Activated CD4-positive, alpha-beta T cell treated with anti-CD3 and anti-CD28 coated beads for 24 hours (primary cell): ENCODE measurements at regions not wholly inside any gene's neighbourhood (a gene's known extent, or its start where the extent isn't known, plus 50 kb on each side); places are given as distances from the start of the nearest gene placed in this dataset.

Source experiments
- DNase-seq, 2 donors: peaks; one replicate each; pipeline ENCODE4 v3.0.0-alpha.2; 2020; ENCODE audit warnings: low read depth in 2 of 2

DNA sequence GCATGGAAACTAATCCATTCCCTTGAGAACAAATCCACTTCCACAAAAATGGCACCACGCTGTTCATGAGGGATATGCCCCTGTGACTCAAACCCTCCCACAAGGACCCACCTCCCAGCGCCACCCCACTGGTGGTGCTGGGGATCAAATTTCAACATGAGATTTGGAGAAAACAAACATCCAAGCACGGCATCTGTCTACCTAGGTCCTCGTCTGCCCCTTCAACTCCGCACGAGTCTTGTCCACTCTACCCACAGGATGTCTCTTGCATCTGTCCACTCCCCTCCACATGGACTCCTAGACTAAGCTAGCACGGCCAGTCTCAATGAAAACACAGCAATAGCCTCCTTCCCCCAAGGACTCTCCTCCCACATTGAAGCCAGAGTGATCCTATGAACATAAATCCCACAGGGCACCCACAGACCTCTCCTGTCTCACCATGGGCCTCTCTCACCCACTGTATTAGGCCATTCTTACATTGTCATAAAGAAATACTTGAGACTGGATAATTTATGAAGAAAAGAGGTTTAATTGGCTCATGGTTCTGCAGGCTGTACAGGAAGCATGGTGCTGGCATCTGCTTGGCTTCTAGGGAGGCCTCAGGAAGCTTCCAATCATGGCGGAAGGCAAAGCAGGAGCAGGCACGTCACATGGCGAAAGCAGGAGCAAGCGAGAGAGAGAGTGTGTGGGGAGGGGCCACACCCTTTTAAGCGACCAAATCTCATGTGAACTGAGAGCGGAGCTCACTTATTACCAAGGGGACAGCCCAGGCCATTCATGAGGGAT, 101.4 kb downstream of the TOMM20 start:
- DNase-seq, result no peak

- no peak for DNase-seq
Measured at GRCh38 chr1:235025422-235025984, 103.1 kb downstream of the TOMM20 start.

GRCh38 chr1:235024711-235025421, 103.8 kb downstream of the TOMM20 start:
- DNase-seq, result no peak

- no peak for DNase-seq
Measured at GRCh38 chr1:235023711-235024439, 104.8 kb downstream of the TOMM20 start.

- DNase-seq, result no peak
Measured at GRCh38 chr1:235022981-235023710, 105.5 kb downstream of the TOMM20 start.

DNA sequence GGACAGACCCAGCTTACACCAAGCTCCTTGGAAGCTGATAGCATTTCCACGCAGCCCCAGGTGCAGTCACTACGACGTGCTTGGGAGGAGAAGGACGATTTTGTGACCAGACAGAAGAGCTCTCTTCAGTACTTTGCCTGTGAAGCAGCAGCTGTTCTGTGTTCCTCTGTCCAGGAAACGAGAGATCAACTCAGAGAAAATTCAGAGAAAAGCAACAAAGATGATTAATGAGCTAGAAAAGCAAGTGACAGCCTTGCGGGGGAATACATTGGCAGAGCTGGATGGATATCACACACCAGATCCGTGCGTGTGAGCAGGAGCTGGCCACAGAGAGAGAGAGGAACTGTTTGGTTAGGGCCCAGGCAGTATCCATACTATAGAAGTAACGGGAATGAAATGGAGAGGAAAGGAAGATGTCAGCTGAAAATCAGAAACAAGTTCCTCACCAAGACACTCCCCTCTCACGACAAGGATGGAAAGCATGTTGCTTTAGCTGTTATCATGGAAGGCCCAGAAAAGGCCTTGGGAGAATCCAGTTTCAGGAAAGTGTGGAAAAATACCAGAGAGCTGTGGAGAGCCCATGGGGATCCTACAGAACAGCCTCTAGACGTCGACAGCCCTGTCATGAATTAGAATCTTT, 106.2 kb downstream of the TOMM20 start:
- DNase-seq, result no peak

DNA sequence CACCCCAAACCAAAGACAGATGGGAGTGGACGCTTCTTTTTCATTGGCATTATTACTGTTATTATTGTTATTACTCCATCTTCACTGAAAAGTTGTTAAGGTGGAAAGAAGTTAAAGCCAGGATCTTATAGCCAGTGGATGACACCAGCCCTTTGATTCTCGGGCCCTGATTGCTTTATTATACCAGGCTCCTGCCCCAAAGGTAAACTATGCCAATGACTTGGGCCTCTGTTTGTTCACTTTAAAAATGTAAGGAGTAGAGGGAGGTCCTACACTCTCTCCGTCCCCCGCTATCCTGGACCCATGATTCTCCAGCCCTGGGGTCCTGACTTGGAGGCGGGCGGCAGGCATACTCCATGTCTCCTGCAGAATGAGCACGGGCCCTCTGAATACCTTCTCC, 106.8 kb downstream of the TOMM20 start:
- no peak for DNase-seq

- no peak for DNase-seq
Measured at GRCh38 chr1:235021321-235021720, 107.3 kb downstream of the TOMM20 start.

GRCh38 chr1:235019961-235020360, 108.7 kb downstream of the TOMM20 start:
- no peak for DNase-seq

- no peak for DNase-seq
Measured at GRCh38 chr1:235019471-235019870, 109.2 kb downstream of the TOMM20 start.

- DNase-seq, result no peak
Measured at GRCh38 chr1:235018720-235019444, 109.8 kb downstream of the TOMM20 start.

DNA sequence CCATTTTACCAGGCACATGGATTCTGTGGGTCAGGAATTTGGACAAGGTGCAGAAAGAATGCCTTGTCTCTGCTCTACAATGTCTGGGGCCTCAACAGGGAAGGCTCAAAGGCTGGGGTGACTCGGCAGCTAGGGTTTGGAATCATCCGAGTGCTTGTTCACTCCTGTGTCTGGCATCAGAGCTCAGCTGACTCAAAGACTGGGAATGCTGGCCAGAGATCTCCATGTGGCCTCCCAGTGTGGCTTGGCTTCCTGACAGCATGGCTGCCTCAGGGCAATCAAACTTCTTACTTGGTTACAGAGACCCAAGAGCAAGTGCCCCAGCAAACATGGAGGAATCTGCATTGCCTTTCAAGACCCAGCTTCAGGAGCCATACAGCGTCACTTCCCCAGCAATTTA, 110.5 kb downstream of the TOMM20 start:
- DNase-seq, result no peak

- DNase-seq, result no peak
Measured at GRCh38 chr1:235017719-235018118, 110.9 kb downstream of the TOMM20 start.

DNA sequence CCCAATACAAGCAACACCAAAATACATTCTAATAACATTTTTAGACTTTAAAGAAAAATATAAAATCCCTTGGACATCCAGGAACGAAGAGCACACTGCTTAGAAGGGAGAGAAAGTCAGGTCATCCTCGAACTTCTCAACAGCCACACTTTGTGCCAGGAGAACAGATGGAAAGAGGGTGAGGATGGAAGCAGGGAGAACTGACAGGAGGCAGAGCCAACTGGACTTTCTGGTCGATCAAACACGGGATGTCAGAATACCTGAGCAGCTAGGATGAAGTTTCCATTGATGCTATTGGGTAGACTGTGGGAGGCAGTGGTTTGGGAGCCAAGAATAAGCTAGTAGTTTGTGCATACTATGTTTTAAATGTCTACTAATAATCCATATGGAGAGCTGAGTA, 111.4 kb downstream of the TOMM20 start:
- no peak for DNase-seq

DNA sequence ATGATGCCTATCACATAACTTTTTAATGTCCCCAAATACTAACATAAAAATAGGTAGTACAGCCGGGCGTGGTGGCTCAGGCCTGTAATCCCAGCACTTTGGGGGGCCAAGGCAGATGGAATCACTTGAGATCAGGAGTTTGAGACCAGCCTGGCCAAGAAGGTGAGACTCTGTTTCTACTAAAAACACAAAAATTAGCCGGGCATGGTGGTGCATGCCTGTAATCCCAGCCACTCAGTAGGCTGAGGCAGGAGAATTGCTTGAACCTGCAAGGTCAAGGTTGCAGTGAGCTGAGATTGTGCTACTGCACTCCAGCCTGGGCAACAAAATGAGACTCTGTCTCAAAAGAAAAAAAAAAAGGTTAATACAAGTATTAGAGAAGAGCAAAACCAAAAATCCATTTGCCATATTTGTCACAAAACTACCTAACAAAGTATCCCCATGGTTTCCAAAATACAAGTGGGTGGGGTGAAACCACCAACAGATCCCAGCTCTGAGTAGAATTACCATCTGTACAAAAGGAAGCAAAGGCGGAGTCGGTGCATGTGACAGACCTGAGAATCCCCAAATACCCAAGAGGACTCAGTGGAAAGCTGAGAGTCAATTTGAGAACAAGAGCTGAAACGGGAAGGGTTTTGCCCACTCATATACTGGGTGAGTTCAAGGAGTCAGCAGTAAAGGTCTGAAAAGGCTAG, 113.2 kb downstream of the TOMM20 start:
- DNase-seq, result peak; percentile 37 to 48

- DNase-seq, result no peak
Measured at GRCh38 chr1:235014756-235015155, 113.9 kb downstream of the TOMM20 start.

DNA sequence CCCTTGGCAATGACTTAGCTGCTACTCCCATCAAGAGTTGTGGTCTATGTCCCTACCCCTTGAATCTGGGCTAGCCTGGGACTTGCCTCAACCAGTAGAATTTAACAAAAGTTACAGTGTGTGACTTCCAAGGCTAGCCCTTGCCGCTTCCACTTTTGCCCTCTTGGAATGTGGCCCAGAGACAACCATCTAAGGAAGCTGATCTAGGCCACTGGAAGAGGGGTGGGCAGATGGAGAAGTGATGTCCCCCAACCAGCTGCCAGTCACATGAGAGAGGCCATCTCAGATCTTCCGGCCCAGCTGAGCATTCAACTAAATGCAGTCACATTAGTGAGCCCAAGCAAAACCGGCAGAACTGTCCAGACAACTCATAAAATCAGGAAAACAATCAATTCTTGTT, 115.1 kb downstream of the TOMM20 start:
- DNase-seq, result no peak

- DNase-seq, result no peak
Measured at GRCh38 chr1:235012436-235013210, 116.0 kb downstream of the TOMM20 start.
